BLaER1 (cell line): ENCODE measurements at regions not wholly inside any gene's neighbourhood (a gene's known extent, or its start where the extent isn't known, plus 50 kb on each side); places are given as distances from the start of the nearest gene placed in this dataset.

Source experiments
- H3K27ac ChIP-seq: shearing (Covaris generic); formaldehyde crosslinking; 2 replicates; pipeline ENCODE4 v1.8.1; 2022
- H3K27me3 ChIP-seq: shearing (Covaris generic); formaldehyde crosslinking; 2 replicates; pipeline ENCODE4 v1.8.1; 2022
- H3K36me3 ChIP-seq: shearing (Covaris generic); formaldehyde crosslinking; 2 replicates; pipeline ENCODE4 v1.8.1; 2022
- H3K4me1 ChIP-seq: shearing (Covaris generic); formaldehyde crosslinking; 2 replicates; pipeline ENCODE4 v1.8.1; 2022
- H3K4me2 ChIP-seq: shearing (Covaris generic); formaldehyde crosslinking; 2 replicates; pipeline ENCODE4 v1.8.1; 2022
- H3K4me3 ChIP-seq: shearing (Covaris generic); formaldehyde crosslinking; 2 replicates; pipeline ENCODE4 v1.8.1; 2022
- H3K9ac ChIP-seq: shearing (Covaris generic); formaldehyde crosslinking; 2 replicates; pipeline ENCODE4 v1.8.1; 2022
- H3K9me3 ChIP-seq: shearing (Covaris generic); formaldehyde crosslinking; 2 replicates; pipeline ENCODE4 v1.8.1; 2022
- H4K20me1 ChIP-seq: shearing (Covaris generic); formaldehyde crosslinking; 2 replicates; pipeline ENCODE4 v1.8.1; 2022
- Cebpa-rat ChIP-seq: shearing (Covaris generic); IDR thresholded peaks from 2 replicates; pipeline ENCODE4 v1.8.1; 2022

- Histone ChIP-seq H3K27me3 (no peaks in the 10 kb centered on the region), H3K27ac (no peak overlapping the region), H3K9me3 (peaks cover 23% of the 10 kb centered on the region), H3K9ac (no peak overlapping the region), H3K4me1 (no peaks in the 10 kb centered on the region), H3K4me2 (no peak overlapping the region), H3K36me3 (no peaks in the 10 kb centered on the region), H4K20me1 (no peaks in the 10 kb centered on the region), H3K4me3 (no peak overlapping the region)
- TF ChIP-seq Cebpa-rat: no peak
Measured at GRCh38 chr9:86818636-86819035, 128.7 kb downstream of the GAS1 start.

GRCh38 chr9:86816868-86817267, 130.4 kb downstream of the GAS1 start:
- Histone ChIP-seq H3K27ac (no peak overlapping the region), H3K9me3 (peaks cover 23% of the 10 kb centered on the region), H3K4me2 (no peak overlapping the region), H3K9ac (no peak overlapping the region), H3K36me3 (no peaks in the 10 kb centered on the region), H3K4me3 (no peak overlapping the region), H3K4me1 (no peaks in the 10 kb centered on the region), H4K20me1 (no peaks in the 10 kb centered on the region), H3K27me3 (no peaks in the 10 kb centered on the region)
- no peak for TF ChIP-seq Cebpa-rat

- TF ChIP-seq Cebpa-rat: no peak
Measured at GRCh38 chr9:86816366-86816765, 130.9 kb downstream of the GAS1 start.

GRCh38 chr9:86812616-86813015, 134.7 kb downstream of the GAS1 start:
- H3K9me3 ChIP-seq: 0 out of 2 replicates have a peak, but pooled peaks cover 5% of the 10 kb centered on the region
- H3K27me3 ChIP-seq: no peaks in the 10 kb centered on the region
- no peak for TF ChIP-seq Cebpa-rat

More at GRCh38 chr9:86816366-86816765, 130.9 kb downstream of the GAS1 start:
- Histone ChIP-seq H3K4me1 (no peaks in the 10 kb centered on the region), H3K27me3 (no peaks in the 10 kb centered on the region), H3K4me2 (no peak overlapping the region), H3K4me3 (no peak overlapping the region), H4K20me1 (no peaks in the 10 kb centered on the region), H3K27ac (no peak overlapping the region), H3K9me3 (peaks cover 23% of the 10 kb centered on the region), H3K36me3 (no peaks in the 10 kb centered on the region), H3K9ac (no peak overlapping the region)

GRCh38 chr9:86809759-86810367, 137.4 kb downstream of the GAS1 start:
- H3K9ac ChIP-seq: no peak overlapping the region
- H3K4me2 ChIP-seq: no peak overlapping the region
- H3K9me3 ChIP-seq: no peaks in the 10 kb centered on the region
- no peaks in the 10 kb centered on the region for H3K36me3 ChIP-seq
- H3K27ac ChIP-seq: no peak overlapping the region
- H3K27me3 ChIP-seq: no peaks in the 10 kb centered on the region
- no peaks in the 10 kb centered on the region for H3K4me1 ChIP-seq
- H3K4me3 ChIP-seq: no peak overlapping the region
- TF ChIP-seq Cebpa-rat: no peak
- no peaks in the 10 kb centered on the region for H4K20me1 ChIP-seq

More at GRCh38 chr9:86812616-86813015, 134.7 kb downstream of the GAS1 start:
- Histone ChIP-seq H3K4me2 (no peak overlapping the region), H3K27ac (no peak overlapping the region), H3K4me3 (no peak overlapping the region), H3K36me3 (no peaks in the 10 kb centered on the region), H3K4me1 (no peaks in the 10 kb centered on the region), H4K20me1 (no peaks in the 10 kb centered on the region), H3K9ac (no peak overlapping the region)

GRCh38 chr9:86809151-86809550, 138.2 kb downstream of the GAS1 start:
- no peaks in the 10 kb centered on the region for H3K27me3 ChIP-seq
- H3K9me3 ChIP-seq: no peaks in the 10 kb centered on the region
- no peak overlapping the region for H3K9ac ChIP-seq
- H3K4me1 ChIP-seq: no peaks in the 10 kb centered on the region
- H3K36me3 ChIP-seq: no peaks in the 10 kb centered on the region
- H4K20me1 ChIP-seq: no peaks in the 10 kb centered on the region
- H3K27ac ChIP-seq: no peak overlapping the region
- no peak overlapping the region for H3K4me2 ChIP-seq
- no peak overlapping the region for H3K4me3 ChIP-seq
- no peak for TF ChIP-seq Cebpa-rat

- H3K4me2 ChIP-seq: no peak overlapping the region
- no peak overlapping the region for H3K9ac ChIP-seq
- H3K27ac ChIP-seq: no peak overlapping the region
- no peaks in the 10 kb centered on the region for H3K9me3 ChIP-seq
- TF ChIP-seq Cebpa-rat: no peak
- no peaks in the 10 kb centered on the region for H3K27me3 ChIP-seq
- H3K4me3 ChIP-seq: no peak overlapping the region
- H4K20me1 ChIP-seq: no peaks in the 10 kb centered on the region
- no peaks in the 10 kb centered on the region for H3K4me1 ChIP-seq
- no peaks in the 10 kb centered on the region for H3K36me3 ChIP-seq
Measured at GRCh38 chr9:86807367-86807976, 139.8 kb downstream of the GAS1 start.

- Histone ChIP-seq H3K9ac (no peak overlapping the region), H3K9me3 (no peaks in the 10 kb centered on the region), H3K4me1 (no peaks in the 10 kb centered on the region)
Measured at GRCh38 chr9:86804011-86804410, 143.3 kb downstream of the GAS1 start.

GRCh38 chr9:86802900-86803673, 144.2 kb downstream of the GAS1 start:
- no peaks in the 10 kb centered on the region for H3K27me3 ChIP-seq
- H3K27ac ChIP-seq: no peak overlapping the region
- H3K4me2 ChIP-seq: no peak overlapping the region
- H4K20me1 ChIP-seq: no peaks in the 10 kb centered on the region
- no peak overlapping the region for H3K4me3 ChIP-seq
- H3K9me3 ChIP-seq: no peaks in the 10 kb centered on the region
- H3K36me3 ChIP-seq: no peaks in the 10 kb centered on the region
- no peak overlapping the region for H3K9ac ChIP-seq
- no peaks in the 10 kb centered on the region for H3K4me1 ChIP-seq
- no peak for TF ChIP-seq Cebpa-rat

More at GRCh38 chr9:86804011-86804410, 143.3 kb downstream of the GAS1 start:
- TF ChIP-seq Cebpa-rat: no peak
- no peaks in the 10 kb centered on the region for H3K36me3 ChIP-seq
- no peak overlapping the region for H3K4me2 ChIP-seq
- H3K27me3 ChIP-seq: no peaks in the 10 kb centered on the region
- no peak overlapping the region for H3K4me3 ChIP-seq
- H3K27ac ChIP-seq: no peak overlapping the region
- H4K20me1 ChIP-seq: no peaks in the 10 kb centered on the region

GRCh38 chr9:86801246-86801645, 146.1 kb downstream of the GAS1 start:
- Histone ChIP-seq H3K4me1 (no peaks in the 10 kb centered on the region), H3K9me3 (no peaks in the 10 kb centered on the region), H3K27me3 (no peaks in the 10 kb centered on the region), H3K9ac (no peak overlapping the region), H3K4me3 (no peak overlapping the region), H3K4me2 (no peak overlapping the region), H3K27ac (no peak overlapping the region), H3K36me3 (no peaks in the 10 kb centered on the region), H4K20me1 (no peaks in the 10 kb centered on the region)
- no peak for TF ChIP-seq Cebpa-rat
